ENCODE measurements at regions not wholly inside any gene's neighbourhood (a gene's known extent, or its start where the extent isn't known, plus 50 kb on each side); places are given as distances from the start of the nearest gene placed in this dataset.
A peak's percentile ranks its signal among the peaks of the same experiment; 100 is the strongest.
"Not testable (repeated sequence)": the region's sequence is repeated elsewhere in the genome, so short reads cannot be mapped to it uniquely, and the experiment has no call there.

DNA sequence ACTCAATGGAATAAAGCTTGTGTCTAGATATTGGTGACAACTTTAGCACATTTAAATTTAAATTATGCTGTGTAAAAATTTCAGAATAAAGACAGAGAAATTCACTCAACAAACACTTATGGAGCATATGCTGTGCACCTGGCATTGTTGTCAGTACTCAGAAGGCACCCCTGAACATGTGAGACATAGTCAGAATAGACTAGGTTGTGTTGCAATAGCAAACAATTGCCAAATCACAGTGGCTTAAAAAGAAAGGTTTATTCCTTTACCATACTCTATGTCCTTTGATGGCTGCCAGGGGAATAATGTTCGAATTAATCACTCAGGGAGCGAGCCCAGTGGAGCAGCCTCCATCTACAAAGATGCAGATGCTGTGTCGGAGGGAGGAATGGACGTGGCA, 72.6 kb upstream of the GBA3 start:
- peak; percentile 30 for FAIRE-seq
- H3K4me2 ChIP-seq (ENCODE audit: low read depth, low read length); H3K27me3 ChIP-seq (ENCODE audit: control insufficient read depth in 1 of 2, insufficient read depth in 2 of 2, low read length in 2 of 2); ATAC-seq; H3K9me3 ChIP-seq (ENCODE audit: low read length); in situ Hi-C loops (cut with HindIII; ENCODE audit: extremely low pct_ligation_motif_present, low pct_unique_long_range_greater_than_20kb); H3K4me3 ChIP-seq (replicated peaks in 1 of 3; ENCODE audit: insufficient read depth in 1 of 3, low read depth in 2 of 3, low read length in 3 of 3); H2AFZ ChIP-seq (ENCODE audit: low read length); POLR2A ChIA-PET; DNase-seq (ENCODE audit: low spot score); H3K36me3 ChIP-seq (replicated peaks in 1 of 2; ENCODE audit: control insufficient read depth in 1 of 2, insufficient read depth in 2 of 2, low read length in 2 of 2); H3K9ac ChIP-seq (ENCODE audit: insufficient read depth, low read depth, low read length); H3K27ac ChIP-seq (ENCODE audit: extremely low read length, insufficient read depth, low read length); H3K4me1 ChIP-seq (ENCODE audit: insufficient read depth, low read length); H3K79me2 ChIP-seq (ENCODE audit: insufficient read depth, low read length); BruUV-seq (replicated peaks); CTCF ChIA-PET (ENCODE audit: low intra/inter-chr PET ratio, low total read pairs); H4K20me1 ChIP-seq (ENCODE audit: insufficient read depth, low read length); intact Hi-C loops (cut with micrococcal nuclease; ENCODE audit: unreplicated experiment): not testable (repeated sequence)
- WGBS (ENCODE audit: low lambda C conversion rate): 43% methylated on average over 4 of the region's 4 CpGs
- TF ChIP-seq CEBPB (IDR thresholded peaks at IDR 0.05; ENCODE audit: borderline replicate concordance, low read depth, low read length): peak; percentile 80

GRCh38 chr4:22621970-22622369, 70.8 kb upstream of the GBA3 start:
- ATAC-seq; POLR2A ChIA-PET; H3K4me3 ChIP-seq (replicated peaks in 1 of 3; ENCODE audit: insufficient read depth in 1 of 3, low read depth in 2 of 3, low read length in 3 of 3); H3K27me3 ChIP-seq (ENCODE audit: control insufficient read depth in 1 of 2, insufficient read depth in 2 of 2, low read length in 2 of 2); H2AFZ ChIP-seq (ENCODE audit: low read length); H3K4me1 ChIP-seq (ENCODE audit: insufficient read depth, low read length); H3K27ac ChIP-seq (ENCODE audit: extremely low read length, insufficient read depth, low read length); H3K79me2 ChIP-seq (ENCODE audit: insufficient read depth, low read length); in situ Hi-C loops (cut with HindIII; ENCODE audit: extremely low pct_ligation_motif_present, low pct_unique_long_range_greater_than_20kb); FAIRE-seq; H3K9me3 ChIP-seq (ENCODE audit: low read length); H3K4me2 ChIP-seq (ENCODE audit: low read depth, low read length); CTCF ChIA-PET (ENCODE audit: low intra/inter-chr PET ratio, low total read pairs); H4K20me1 ChIP-seq (ENCODE audit: insufficient read depth, low read length); DNase-seq (ENCODE audit: low spot score); H3K36me3 ChIP-seq (replicated peaks in 1 of 2; ENCODE audit: control insufficient read depth in 1 of 2, insufficient read depth in 2 of 2, low read length in 2 of 2); H3K9ac ChIP-seq (ENCODE audit: insufficient read depth, low read depth, low read length); intact Hi-C loops (cut with micrococcal nuclease; ENCODE audit: unreplicated experiment); BruUV-seq (replicated peaks): not testable (repeated sequence)
- 73% methylated on average over 5 of the region's 5 CpGs for WGBS (ENCODE audit: low lambda C conversion rate)

GRCh38 chr4:22624002-22624401, 68.7 kb upstream of the GBA3 start:
- POLR2A ChIA-PET; H3K9ac ChIP-seq (ENCODE audit: insufficient read depth, low read depth, low read length); H2AFZ ChIP-seq (ENCODE audit: low read length); H3K4me3 ChIP-seq (replicated peaks in 1 of 3; ENCODE audit: insufficient read depth in 1 of 3, low read depth in 2 of 3, low read length in 3 of 3); H3K27me3 ChIP-seq (ENCODE audit: control insufficient read depth in 1 of 2, insufficient read depth in 2 of 2, low read length in 2 of 2); BruUV-seq (replicated peaks); H3K27ac ChIP-seq (ENCODE audit: extremely low read length, insufficient read depth, low read length); H3K4me2 ChIP-seq (ENCODE audit: low read depth, low read length); ATAC-seq; FAIRE-seq; CTCF ChIA-PET (ENCODE audit: low intra/inter-chr PET ratio, low total read pairs); in situ Hi-C loops (cut with HindIII; ENCODE audit: extremely low pct_ligation_motif_present, low pct_unique_long_range_greater_than_20kb); H3K4me1 ChIP-seq (ENCODE audit: insufficient read depth, low read length); H4K20me1 ChIP-seq (ENCODE audit: insufficient read depth, low read length); intact Hi-C loops (cut with micrococcal nuclease; ENCODE audit: unreplicated experiment); H3K9me3 ChIP-seq (ENCODE audit: low read length); H3K79me2 ChIP-seq (ENCODE audit: insufficient read depth, low read length); H3K36me3 ChIP-seq (replicated peaks in 1 of 2; ENCODE audit: control insufficient read depth in 1 of 2, insufficient read depth in 2 of 2, low read length in 2 of 2); DNase-seq (ENCODE audit: low spot score); TF ChIP-seq CREB1, ATF7 (CRISPR knock-in tag; IDR thresholded peaks at IDR 0.05): not testable (repeated sequence)
- peak; percentile 85 for TF ChIP-seq CREB1 (IDR thresholded peaks at IDR 0.05)
- TF ChIP-seq ATF7 (IDR thresholded peaks at IDR 0.05): peak; percentile 52
- 24% methylated on average over 5 of the region's 5 CpGs for WGBS (ENCODE audit: low lambda C conversion rate)

Data from HepG2 (cell line).